ENCODE measurements at regions not wholly inside any gene's neighbourhood (a gene's known extent, or its start where the extent isn't known, plus 50 kb on each side); places are given as distances from the start of the nearest gene placed in this dataset.

GRCh38 chr12:118840399-118840798 lies 140.9 kb upstream of the SRRM4 start:
- H3K36me3 ChIP-seq (ENCODE audit: control insufficient read depth, insufficient read depth, low read length) = no peaks in the 10 kb centered on the region
- H3K4me2 ChIP-seq (ENCODE audit: insufficient read depth, low read length) = no peak overlapping the region
- no peak overlapping the region for H2AFZ ChIP-seq (ENCODE audit: low read depth, low read length)
- intact Hi-C loops (cut with micrococcal nuclease) (no loop called here), in situ Hi-C loops (cut with MboI) (no loop called here)
- H3K9me1 ChIP-seq (ENCODE audit: control insufficient read depth, insufficient read depth, low read length) = no peaks in the 10 kb centered on the region
- BruUV-seq (replicated peaks) = no TSS peak
- no peak overlapping the region for H3K9ac ChIP-seq (ENCODE audit: insufficient read depth in 1 of 2, low read depth in 2 of 2, low read length in 2 of 2)
- peak; percentile 44 for FAIRE-seq
- H3K79me2 ChIP-seq (ENCODE audit: control insufficient read depth, insufficient read depth, low read length) = no peaks in the 10 kb centered on the region
- ChIA-PET CTCF (ENCODE audit: low intra/inter-chr PET ratio) (interaction anchor here (0.6 kb wide), 1 partner anchor 404 kb away, joined by 3 read pairs; no protein-coding TSS in a partner anchor), POLR2A (no interaction called here)
- no peak overlapping the region for H3K4me3 ChIP-seq
- DNase-seq (ENCODE audit: extremely low read depth in 1 of 4, low spot score in 3 of 4) = peak in 2 of 4 experiments; percentile 5 to 6
- TF ChIP-seq ZNF395 (CRISPR knock-in tag; IDR thresholded peaks at IDR 0.05) = no peak
- TF ChIP-seq RAD21 (CRISPR knock-in tag; conservative IDR thresholded peaks at IDR 0.05 in 1 of 2, IDR thresholded peaks at IDR 0.05 in 1 of 2) = peak in 1 of 2 experiments; percentile 35; a peak in 1 of 4 replicates
- no peak for TF ChIP-seq MIER1 (IDR thresholded peaks at IDR 0.05; ENCODE audit: low read depth)
- TF ChIP-seq CBFA2T2 (conservative IDR thresholded peaks at IDR 0.05) = no peak
- TF ChIP-seq DEAF1 (CRISPR knock-in tag; IDR thresholded peaks at IDR 0.05) = no peak
- no peak for TF ChIP-seq ZNF143 (CRISPR knock-in tag; IDR thresholded peaks at IDR 0.05)
- TF ChIP-seq SMC3 (conservative IDR thresholded peaks at IDR 0.05; ENCODE audit: insufficient read depth, low read depth, low read length) = 0 out of 2 replicates have a peak, but pooled peaks have one; percentile 10
- TF ChIP-seq BCL6 (CRISPR knock-in tag; IDR thresholded peaks at IDR 0.05) = no peak
- no peak for TF ChIP-seq JUND (IDR thresholded peaks at IDR 0.05; ENCODE audit: borderline replicate concordance, low read depth, low read length)
- no peak for TF ChIP-seq JUND (tag; IDR thresholded peaks at IDR 0.05; ENCODE audit: borderline replicate concordance, low read depth, low read length)
- TF ChIP-seq, protein P1, sequence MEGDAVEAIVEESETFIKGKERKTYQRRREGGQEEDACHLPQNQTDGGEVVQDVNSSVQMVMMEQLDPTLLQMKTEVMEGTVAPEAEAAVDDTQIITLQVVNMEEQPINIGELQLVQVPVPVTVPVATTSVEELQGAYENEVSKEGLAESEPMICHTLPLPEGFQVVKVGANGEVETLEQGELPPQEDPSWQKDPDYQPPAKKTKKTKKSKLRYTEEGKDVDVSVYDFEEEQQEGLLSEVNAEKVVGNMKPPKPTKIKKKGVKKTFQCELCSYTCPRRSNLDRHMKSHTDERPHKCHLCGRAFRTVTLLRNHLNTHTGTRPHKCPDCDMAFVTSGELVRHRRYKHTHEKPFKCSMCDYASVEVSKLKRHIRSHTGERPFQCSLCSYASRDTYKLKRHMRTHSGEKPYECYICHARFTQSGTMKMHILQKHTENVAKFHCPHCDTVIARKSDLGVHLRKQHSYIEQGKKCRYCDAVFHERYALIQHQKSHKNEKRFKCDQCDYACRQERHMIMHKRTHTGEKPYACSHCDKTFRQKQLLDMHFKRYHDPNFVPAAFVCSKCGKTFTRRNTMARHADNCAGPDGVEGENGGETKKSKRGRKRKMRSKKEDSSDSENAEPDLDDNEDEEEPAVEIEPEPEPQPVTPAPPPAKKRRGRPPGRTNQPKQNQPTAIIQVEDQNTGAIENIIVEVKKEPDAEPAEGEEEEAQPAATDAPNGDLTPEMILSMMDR (IDR thresholded peaks at IDR 0.05 in 2 of 3, conservative IDR thresholded peaks at IDR 0.05 in 1 of 3; ENCODE audit: insufficient read depth in 2 of 3, low read depth in 1 of 3, low read length in 3 of 3) = peak; percentile 38 to 74 (median 57); a peak in 5 of 6 replicates
- no peak for TF ChIP-seq PCBP2 (IDR thresholded peaks at IDR 0.05; ENCODE audit: low read depth, low read length, poor library complexity, severe bottlenecking)
- TF ChIP-seq FOXJ3 (CRISPR knock-in tag; IDR thresholded peaks at IDR 0.05) = no peak
- no peak for TF ChIP-seq ZNF12 (CRISPR knock-in tag; IDR thresholded peaks at IDR 0.05)
- no peak for TF ChIP-seq POLR2A (conservative IDR thresholded peaks at IDR 0.05)
- no peak overlapping the region for H3K27ac ChIP-seq (ENCODE audit: extremely low read depth, low read depth, low read length)
- H3K27me3 ChIP-seq (ENCODE audit: control insufficient read depth in 2 of 2, insufficient read depth in 2 of 2, low read length in 2 of 2) = no peaks in the 10 kb centered on the region
- no peaks in the 10 kb centered on the region for H4K20me1 ChIP-seq (replicated peaks; ENCODE audit: control insufficient read depth, insufficient read depth, low read length)
- peak; percentile 69 for ATAC-seq
- no peaks in the 10 kb centered on the region for H3K9me3 ChIP-seq (replicated peaks; ENCODE audit: control insufficient read depth, insufficient read depth, low read depth, low read length)
- H3K4me1 ChIP-seq (replicated peaks in 1 of 2; ENCODE audit: control insufficient read depth in 2 of 2, insufficient read depth in 2 of 2, low read length in 2 of 2) = no peaks in the 10 kb centered on the region; a peak in 1 of 5 replicates
